Astrocyte of the spinal cord (primary cell): ENCODE measurements at regions not wholly inside any gene's neighbourhood (a gene's known extent, or its start where the extent isn't known, plus 50 kb on each side); places are given as distances from the start of the nearest gene placed in this dataset.
"Not testable (repeated sequence)": the region's sequence is repeated elsewhere in the genome, so short reads cannot be mapped to it uniquely, and the experiment has no call there.

ENCODE experiments used
- DNase-seq: peaks from one replicate; pipeline ENCODE4 v3.0.0; 2011; ENCODE audit warnings: low read depth, low spot score
- H3K4me3 ChIP-seq: 2 replicates; pipeline ENCODE4 v1.5.1; 2011; ENCODE audit warnings: low read depth, mild to moderate bottlenecking, low read length, moderate library complexity
- CTCF ChIP-seq: IDR thresholded peaks from 2 replicates; pipeline ENCODE4 v1.5.1; 2012; ENCODE audit warnings: low read depth, mild to moderate bottlenecking, low read length, inconsistent platforms
- in situ Hi-C: cut with HindIII; loops from 2 replicates; pipeline ENCODE4 v1.10.0; 2017; ENCODE audit warnings: low sequenced_read_pairs

GRCh38 chr1:47491341-47491753 lies 53.5 kb downstream of the FOXD2 start:
- TF ChIP-seq CTCF: no peak
- in situ Hi-C loops: no loop called here
- DNase-seq: no peak
- H3K4me3 ChIP-seq: no peak overlapping the region

GRCh38 chr1:47495176-47495713 lies 57.4 kb downstream of the FOXD2 start:
- H3K4me3 ChIP-seq: no peak overlapping the region
- in situ Hi-C loops: no loop called here
- no peak for TF ChIP-seq CTCF
- DNase-seq: no peak

GRCh38 chr1:47498551-47498950 lies 60.7 kb downstream of the FOXD2 start:
- in situ Hi-C loops: no loop called here
- no peak for DNase-seq
- no peak overlapping the region for H3K4me3 ChIP-seq
- no peak for TF ChIP-seq CTCF

GRCh38 chr1:47501069-47501468 lies 63.2 kb downstream of the FOXD2 start:
- in situ Hi-C loops: no loop called here
- DNase-seq: no peak
- TF ChIP-seq CTCF: no peak
- no peak overlapping the region for H3K4me3 ChIP-seq

GRCh38 chr1:47502746-47503370 lies 65.0 kb downstream of the FOXD2 start:
- in situ Hi-C loops: no loop called here

GRCh38 chr1:47504840-47505239 lies 67.0 kb downstream of the FOXD2 start:
- H3K4me3 ChIP-seq, in situ Hi-C loops, DNase-seq: not testable (repeated sequence)

More at GRCh38 chr1:47502746-47503370, 65.0 kb downstream of the FOXD2 start:
- no peak for DNase-seq
- H3K4me3 ChIP-seq: no peak overlapping the region
- TF ChIP-seq CTCF: no peak

- no peak overlapping the region for H3K4me3 ChIP-seq
- no peak for TF ChIP-seq CTCF
- in situ Hi-C loops: no loop called here
- no peak for DNase-seq
Observed at GRCh38 chr1:47505267-47505666, 67.4 kb downstream of the FOXD2 start.
